WTC11 (cell line): ENCODE measurements at regions not wholly inside any gene's neighbourhood (a gene's known extent, or its start where the extent isn't known, plus 50 kb on each side); places are given as distances from the start of the nearest gene placed in this dataset.

ENCODE experiments used
- ATAC-seq: fragments of 200-7000 bp; cut with Tn5 transposase; 2 replicates; pipeline ENCODE4 v1.10.0; 2021; ENCODE audit warnings: mild to moderate bottlenecking, moderate library complexity
- CTCF ChIA-PET: fragments of 300-600 bp; sonication (Branson Sonifier 250); formaldehyde crosslinking; loops from one replicate; lab custom pipeline; 2021; ENCODE audit warnings: antibody characterized with exemption; lab: Charles Lee
- POLR2A ChIA-PET: fragments of 350-600 bp; sonication (Branson Sonifier 250); formaldehyde crosslinking; loops from one replicate; lab custom pipeline; 2021; ENCODE audit warnings: antibody characterized with exemption; lab: Charles Lee
- DNase-seq: peaks from one replicate; pipeline ENCODE4 v3.0.0; 2021; ENCODE audit warnings: low spot score
- H3K27ac Mint-ChIP-seq: 2 replicates; pipeline ENCODE4 v1.8.0; 2021; ENCODE audit warnings: mixed read lengths
- H3K27me3 Mint-ChIP-seq: 2 replicates; pipeline ENCODE4 v1.8.0; 2021; ENCODE audit warnings: low read depth, mild to moderate bottlenecking, moderate library complexity, mixed read lengths
- H3K36me3 Mint-ChIP-seq: 2 replicates; pipeline ENCODE4 v1.8.0; 2021; ENCODE audit warnings: mixed read lengths
- H3K4me1 Mint-ChIP-seq: 2 replicates; pipeline ENCODE4 v1.8.0; 2022; ENCODE audit warnings: mixed read lengths
- H3K4me3 Mint-ChIP-seq: 2 replicates; pipeline ENCODE4 v1.8.0; 2021; ENCODE audit warnings: mild to moderate bottlenecking, moderate library complexity, mixed read lengths
- H3K9me3 Mint-ChIP-seq: 2 replicates; pipeline ENCODE4 v1.8.0; 2021; ENCODE audit warnings: mixed read lengths
- CREB1 ChIP-seq: sonication (generic); formaldehyde crosslinking; IDR thresholded peaks from 2 replicates; pipeline ENCODE4 v1.8.0; 2023; ENCODE audit warnings: mild to moderate bottlenecking, missing genetic modification reagents
- CTCF ChIP-seq: fragments of 200-600 bp; IDR thresholded peaks from 2 replicates; pipeline ENCODE4 v1.8.0; 2022; ENCODE audit warnings: antibody characterized with exemption
- E2F5 ChIP-seq: sonication (generic); formaldehyde crosslinking; IDR thresholded peaks from 2 replicates; pipeline ENCODE4 v1.8.1; 2022; ENCODE audit warnings: mild to moderate bottlenecking, moderate library complexity, missing genetic modification reagents
- ETV6 ChIP-seq: sonication (generic); formaldehyde crosslinking; IDR thresholded peaks from 2 replicates; pipeline ENCODE4 v1.8.1; 2022; ENCODE audit warnings: mild to moderate bottlenecking, missing genetic modification reagents
- HMGXB4 ChIP-seq: sonication (generic); formaldehyde crosslinking; IDR thresholded peaks from 2 replicates; pipeline ENCODE4 v1.8.1; 2023; ENCODE audit warnings: mild to moderate bottlenecking, moderate library complexity, missing genetic modification reagents
- JUN ChIP-seq: sonication (generic); formaldehyde crosslinking; IDR thresholded peaks from 2 replicates; pipeline ENCODE4 v1.8.0; 2023; ENCODE audit warnings: mild to moderate bottlenecking, missing genetic modification reagents
- PRRX2 ChIP-seq: fragments of 250-450 bp; sonication (Bioruptor Pico); IDR thresholded peaks from 2 replicates; pipeline ENCODE4 v1.8.0; 2021; ENCODE audit warnings: mild to moderate bottlenecking
- RELA ChIP-seq: sonication (generic); formaldehyde crosslinking; IDR thresholded peaks from 2 replicates; pipeline ENCODE4 v1.8.1; 2022; ENCODE audit warnings: missing genetic modification reagents, mild to moderate bottlenecking, borderline replicate concordance
- SMAD3 ChIP-seq: sonication (generic); formaldehyde crosslinking; IDR thresholded peaks from 2 replicates; pipeline ENCODE4 v1.8.0; 2022; ENCODE audit warnings: missing genetic modification reagents, mild to moderate bottlenecking, borderline replicate concordance
- SOX15 ChIP-seq: fragments of 250-450 bp; sonication (Bioruptor Pico); IDR thresholded peaks from 2 replicates; pipeline ENCODE4 v1.9.0; 2021; ENCODE audit warnings: mild to moderate bottlenecking
- SP1 ChIP-seq: sonication (generic); formaldehyde crosslinking; conservative IDR thresholded peaks from 2 replicates; pipeline ENCODE4 v1.8.1; 2022; ENCODE audit warnings: missing genetic modification reagents
- STAT6 ChIP-seq: sonication (generic); formaldehyde crosslinking; conservative IDR thresholded peaks from 2 replicates; pipeline ENCODE4 v1.8.1; 2023; ENCODE audit warnings: mild to moderate bottlenecking, low read depth, missing genetic modification reagents, moderate library complexity
- TP53 ChIP-seq: sonication (generic); formaldehyde crosslinking; IDR thresholded peaks from 2 replicates; pipeline ENCODE4 v1.8.1; 2023; ENCODE audit warnings: mild to moderate bottlenecking, missing genetic modification reagents
- ZBTB43 ChIP-seq: sonication (generic); formaldehyde crosslinking; IDR thresholded peaks from 2 replicates; pipeline ENCODE4 v1.8.1; 2023; ENCODE audit warnings: mild to moderate bottlenecking, missing genetic modification reagents
- ZNF219 ChIP-seq: sonication (generic); formaldehyde crosslinking; IDR thresholded peaks from 2 replicates; pipeline ENCODE4 v1.8.0; 2023; ENCODE audit warnings: missing genetic modification reagents, mild to moderate bottlenecking, borderline replicate concordance
- ZNF317 ChIP-seq: sonication (generic); formaldehyde crosslinking; IDR thresholded peaks from 2 replicates; pipeline ENCODE4 v1.8.1; 2023; ENCODE audit warnings: low read depth, mild to moderate bottlenecking, moderate library complexity, missing genetic modification reagents, borderline replicate concordance
- ZNF532 ChIP-seq: fragments of 250-450 bp; sonication (Bioruptor Pico); IDR thresholded peaks from 2 replicates; pipeline ENCODE4 v1.9.0; 2021; ENCODE audit warnings: mild to moderate bottlenecking, borderline replicate concordance

- 0 out of 2 replicates have a peak overlapping the region, but pooled peaks have one; percentile 74 for H3K27ac Mint-ChIP-seq
- H3K36me3 Mint-ChIP-seq: peaks cover 9% of the 10 kb centered on the region
- peak overlapping the region; percentile 48 for H3K4me3 Mint-ChIP-seq
- no peaks in the 10 kb centered on the region for H3K27me3 Mint-ChIP-seq
- ChIA-PET POLR2A (no interaction called here), CTCF (interaction anchor here (0.6 to 1.2 kb wide), 3 partner anchors 23 to 28 kb away, joined by 3 to 4 read pairs (median 3); no protein-coding TSS in a partner anchor)
- peaks cover 78% of the 10 kb centered on the region for H3K4me1 Mint-ChIP-seq
- TF ChIP-seq JUN (CRISPR knock-in tag) (no peak), SOX15 (CRISPR knock-in tag) (no peak), TP53 (CRISPR knock-in tag) (no peak), CTCF (no peak), SP1 (CRISPR knock-in tag) (no peak), E2F5 (no peak), ZNF219 (no peak), RELA (CRISPR knock-in tag) (no peak), STAT6 (no peak), ZBTB43 (CRISPR knock-in tag) (no peak), ZNF317 (no peak), HMGXB4 (no peak), PRRX2 (CRISPR knock-in tag) (no peak), CREB1 (CRISPR knock-in tag) (no peak), SMAD3 (CRISPR knock-in tag) (no peak), ETV6 (CRISPR knock-in tag) (no peak), ZNF532 (no peak)
- peak; percentile 74 for ATAC-seq
- no peak for DNase-seq
- peaks cover 9% of the 10 kb centered on the region for H3K9me3 Mint-ChIP-seq
Observed at GRCh38 chr5:125199968-125200865, 453.8 kb upstream of the ZNF608 start.
